ENCODE measurements at regions not wholly inside any gene's neighbourhood (a gene's known extent, or its start where the extent isn't known, plus 50 kb on each side); places are given as distances from the start of the nearest gene placed in this dataset.

GRCh38 chr1:14367451-14367850 is 231.0 kb upstream of the KAZN start (continued):
- TF ChIP-seq ZBTB39 (CRISPR knock-in tag; IDR thresholded peaks at IDR 0.05) = no peak
- no peak for TF ChIP-seq RXRB (CRISPR knock-in tag; IDR thresholded peaks at IDR 0.05; ENCODE audit: borderline replicate concordance)
- TF ChIP-seq ZBTB14 (CRISPR knock-in tag; IDR thresholded peaks at IDR 0.05) = no peak
- TF ChIP-seq KLF6 (CRISPR knock-in tag; IDR thresholded peaks at IDR 0.05) = no peak
- no peak for TF ChIP-seq DMTF1 (CRISPR knock-in tag; IDR thresholded peaks at IDR 0.05)
- TF ChIP-seq ATF2 (CRISPR knock-in tag; IDR thresholded peaks at IDR 0.05) = no peak
- no peak for TF ChIP-seq ZNF264 (CRISPR knock-in tag; IDR thresholded peaks at IDR 0.05)
- TF ChIP-seq, protein P1, sequence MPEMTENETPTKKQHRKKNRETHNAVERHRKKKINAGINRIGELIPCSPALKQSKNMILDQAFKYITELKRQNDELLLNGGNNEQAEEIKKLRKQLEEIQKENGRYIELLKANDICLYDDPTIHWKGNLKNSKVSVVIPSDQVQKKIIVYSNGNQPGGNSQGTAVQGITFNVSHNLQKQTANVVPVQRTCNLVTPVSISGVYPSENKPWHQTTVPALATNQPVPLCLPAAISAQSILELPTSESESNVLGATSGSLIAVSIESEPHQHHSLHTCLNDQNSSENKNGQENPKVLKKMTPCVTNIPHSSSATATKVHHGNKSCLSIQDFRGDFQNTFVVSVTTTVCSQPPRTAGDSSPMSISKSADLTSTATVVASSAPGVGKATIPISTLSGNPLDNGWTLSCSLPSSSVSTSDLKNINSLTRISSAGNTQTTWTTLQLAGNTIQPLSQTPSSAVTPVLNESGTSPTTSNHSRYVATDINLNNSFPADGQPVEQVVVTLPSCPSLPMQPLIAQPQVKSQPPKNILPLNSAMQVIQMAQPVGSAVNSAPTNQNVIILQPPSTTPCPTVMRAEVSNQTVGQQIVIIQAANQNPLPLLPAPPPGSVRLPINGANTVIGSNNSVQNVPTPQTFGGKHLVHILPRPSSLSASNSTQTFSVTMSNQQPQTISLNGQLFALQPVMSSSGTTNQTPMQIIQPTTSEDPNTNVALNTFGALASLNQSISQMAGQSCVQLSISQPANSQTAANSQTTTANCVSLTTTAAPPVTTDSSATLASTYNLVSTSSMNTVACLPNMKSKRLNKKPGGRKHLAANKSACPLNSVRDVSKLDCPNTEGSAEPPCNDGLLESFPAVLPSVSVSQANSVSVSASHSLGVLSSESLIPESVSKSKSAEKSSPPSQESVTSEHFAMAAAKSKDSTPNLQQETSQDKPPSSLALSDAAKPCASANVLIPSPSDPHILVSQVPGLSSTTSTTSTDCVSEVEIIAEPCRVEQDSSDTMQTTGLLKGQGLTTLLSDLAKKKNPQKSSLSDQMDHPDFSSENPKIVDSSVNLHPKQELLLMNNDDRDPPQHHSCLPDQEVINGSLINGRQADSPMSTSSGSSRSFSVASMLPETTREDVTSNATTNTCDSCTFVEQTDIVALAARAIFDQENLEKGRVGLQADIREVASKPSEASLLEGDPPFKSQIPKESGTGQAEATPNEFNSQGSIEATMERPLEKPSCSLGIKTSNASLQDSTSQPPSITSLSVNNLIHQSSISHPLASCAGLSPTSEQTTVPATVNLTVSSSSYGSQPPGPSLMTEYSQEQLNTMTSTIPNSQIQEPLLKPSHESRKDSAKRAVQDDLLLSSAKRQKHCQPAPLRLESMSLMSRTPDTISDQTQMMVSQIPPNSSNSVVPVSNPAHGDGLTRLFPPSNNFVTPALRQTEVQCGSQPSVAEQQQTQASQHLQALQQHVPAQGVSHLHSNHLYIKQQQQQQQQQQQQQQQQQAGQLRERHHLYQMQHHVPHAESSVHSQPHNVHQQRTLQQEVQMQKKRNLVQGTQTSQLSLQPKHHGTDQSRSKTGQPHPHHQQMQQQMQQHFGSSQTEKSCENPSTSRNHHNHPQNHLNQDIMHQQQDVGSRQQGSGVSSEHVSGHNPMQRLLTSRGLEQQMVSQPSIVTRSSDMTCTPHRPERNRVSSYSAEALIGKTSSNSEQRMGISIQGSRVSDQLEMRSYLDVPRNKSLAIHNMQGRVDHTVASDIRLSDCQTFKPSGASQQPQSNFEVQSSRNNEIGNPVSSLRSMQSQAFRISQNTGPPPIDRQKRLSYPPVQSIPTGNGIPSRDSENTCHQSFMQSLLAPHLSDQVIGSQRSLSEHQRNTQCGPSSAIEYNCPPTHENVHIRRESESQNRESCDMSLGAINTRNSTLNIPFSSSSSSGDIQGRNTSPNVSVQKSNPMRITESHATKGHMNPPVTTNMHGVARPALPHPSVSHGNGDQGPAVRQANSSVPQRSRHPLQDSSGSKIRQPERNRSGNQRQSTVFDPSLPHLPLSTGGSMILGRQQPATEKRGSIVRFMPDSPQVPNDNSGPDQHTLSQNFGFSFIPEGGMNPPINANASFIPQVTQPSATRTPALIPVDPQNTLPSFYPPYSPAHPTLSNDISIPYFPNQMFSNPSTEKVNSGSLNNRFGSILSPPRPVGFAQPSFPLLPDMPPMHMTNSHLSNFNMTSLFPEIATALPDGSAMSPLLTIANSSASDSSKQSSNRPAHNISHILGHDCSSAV (CRISPR knock-in tag; IDR thresholded peaks at IDR 0.05; ENCODE audit: borderline replicate concordance) = no peak
- no peak for TF ChIP-seq NFYC (CRISPR knock-in tag; IDR thresholded peaks at IDR 0.05)
- no peak for TF ChIP-seq POLR2AphosphoS2 (IDR thresholded peaks at IDR 0.05; ENCODE audit: low read depth, low read length)
- TF ChIP-seq MLX (CRISPR knock-in tag; IDR thresholded peaks at IDR 0.05) = no peak
- TF ChIP-seq FOXP1 (IDR thresholded peaks at IDR 0.05) = no peak
- TF ChIP-seq FOXP1 (CRISPR knock-in tag; IDR thresholded peaks at IDR 0.05) = no peak
